ENCODE measurements at regions not wholly inside any gene's neighbourhood (a gene's known extent, or its start where the extent isn't known, plus 50 kb on each side); places are given as distances from the start of the nearest gene placed in this dataset.
A peak's percentile ranks its signal among the peaks of the same experiment; 100 is the strongest.

- Histone ChIP-seq H3K4me1 (ENCODE audit: insufficient read depth, low read length) (no peaks in the 10 kb centered on the region), H3K56ac (ENCODE audit: insufficient read length, low read depth, low read length) (no peak overlapping the region), H3K23ac (ENCODE audit: insufficient read length, low read depth, low read length) (no peak overlapping the region), H3T11ph (ENCODE audit: low read length) (no peak overlapping the region), H3K27ac (ENCODE audit: insufficient read length, low read depth, low read length) (no peak overlapping the region), H3K4ac (ENCODE audit: low read depth, low read length) (no peak overlapping the region), H4K91ac (ENCODE audit: insufficient read length, low read depth, low read length) (no peak overlapping the region), H2AK5ac (ENCODE audit: insufficient read length, low read length) (no peak overlapping the region), H3K9me3 (ENCODE audit: control insufficient read depth, low read depth, low read length) (no peaks in the 10 kb centered on the region), H2AFZ (ENCODE audit: low read length) (no peak overlapping the region), H3K27me3 (ENCODE audit: insufficient read depth, low read length) (no peaks in the 10 kb centered on the region), H4K5ac (ENCODE audit: insufficient read length, low read depth, low read length) (no peak overlapping the region), H3K79me1 (ENCODE audit: insufficient read depth, low read depth, low read length, poor library complexity, severe bottlenecking) (no peaks in the 10 kb centered on the region), H2BK20ac (ENCODE audit: low read depth, low read length, poor library complexity, severe bottlenecking) (no peak overlapping the region), H3K18ac (ENCODE audit: insufficient read length, low read depth, low read length) (no peak overlapping the region), H4K8ac (replicated peaks; ENCODE audit: insufficient read length, low read depth, low read length) (no peak overlapping the region), H2BK120ac (ENCODE audit: low read depth, low read length, poor library complexity, severe bottlenecking) (no peak overlapping the region), H3K23me2 (ENCODE audit: insufficient read length, low read depth, low read length, poor library complexity, severe bottlenecking) (no peaks in the 10 kb centered on the region), H3K4me2 (ENCODE audit: insufficient read depth, insufficient read length, low read length) (no peak overlapping the region), H3K79me2 (ENCODE audit: insufficient read depth, low read length) (no peaks in the 10 kb centered on the region), H3K9ac (ENCODE audit: extremely low read depth, insufficient read length, low read length) (no peak overlapping the region), H2BK12ac (ENCODE audit: insufficient read length, low read depth, low read length) (no peak overlapping the region), H2BK5ac (ENCODE audit: insufficient read length, low read length) (no peak overlapping the region), H2BK15ac (ENCODE audit: low read depth, low read length) (no peak overlapping the region), H4K20me1 (ENCODE audit: control insufficient read depth, insufficient read depth, insufficient read length) (no peaks in the 10 kb centered on the region), H3K14ac (ENCODE audit: insufficient read depth, low read length) (no peak overlapping the region; the same call in 1 of the 2 replicates)
- no peak for TF ChIP-seq CTCF (conservative IDR thresholded peaks at IDR 0.05)
- DNase-seq: no peak
- no peaks in the 10 kb centered on the region for H3K9me3 Mint-ChIP-seq
- H3K4me3 Mint-ChIP-seq: no peak overlapping the region
- H3K36me3 Mint-ChIP-seq (ENCODE audit: insufficient read depth in 1 of 3, low read depth in 3 of 3): no peaks in the 10 kb centered on the region; a peak in 1 of 7 replicates
- H3K27me3 Mint-ChIP-seq (ENCODE audit: low read depth): no peaks in the 10 kb centered on the region; the same call in 1 of the 2 replicates
- H3K27ac Mint-ChIP-seq: peak overlapping the region in 1 of 3 experiments; percentile 48; a peak in 1 of 7 replicates
- WGBS (ENCODE audit: extremely low coverage, insufficient read length, low lambda C conversion rate): no CpG with 5 or more reads among the region's 10 CpGs
- H3K4me1 Mint-ChIP-seq: peaks cover 0 to 15% of the 10 kb centered on the region in 2 experiments; a peak in 2 of 4 replicates
Measured at GRCh38 chr16:85261204-85261603, 148.9 kb upstream of the CIBAR2 start.

All from H9 (cell line).